Thymus (tissue), 11 donors: ENCODE measurements at regions not wholly inside any gene's neighbourhood (a gene's known extent, or its start where the extent isn't known, plus 50 kb on each side); places are given as distances from the start of the nearest gene placed in this dataset.

Source experiments
- DNase-seq, 9 donors: peaks; one replicate each; pipeline ENCODE4 v3.0.0-alpha.2; 2013; ENCODE audit warnings: low spot score in 9 of 9, low read depth in 6 of 9, missing footprints in 1 of 9
- H3K27ac ChIP-seq, 2 donors: one replicate each; pipeline ENCODE4 v1.5.1; 2013; ENCODE audit warnings: control low read depth in 1 of 2, low read depth in 1 of 2, low read length in 1 of 2, mild to moderate bottlenecking in 1 of 2, moderate library complexity in 1 of 2
- H3K27me3 ChIP-seq, 2 donors: one replicate each; pipeline ENCODE4 v1.5.1; 2013; ENCODE audit warnings: low read length in 1 of 2; ENCODE audit not compliant: control insufficient read depth in 2 of 2, insufficient read depth in 1 of 2
- H3K36me3 ChIP-seq, 2 donors: one replicate each; pipeline ENCODE4 v1.5.1; 2013; ENCODE audit warnings: low read length in 1 of 2, mild to moderate bottlenecking in 1 of 2, moderate library complexity in 1 of 2; ENCODE audit not compliant: control insufficient read depth in 2 of 2, insufficient read depth in 2 of 2
- H3K4me1 ChIP-seq, 2 donors: one replicate each; pipeline ENCODE4 v1.5.1; 2013; ENCODE audit warnings: low read length in 2 of 2; ENCODE audit not compliant: control insufficient read depth in 2 of 2, insufficient read depth in 2 of 2
- H3K4me3 ChIP-seq, 2 donors: one replicate each; pipeline ENCODE4 v1.5.1; 2013; ENCODE audit warnings: low read length in 2 of 2, control low read depth in 1 of 2, mild to moderate bottlenecking in 1 of 2
- H3K9me3 ChIP-seq, 2 donors: one replicate each; pipeline ENCODE4 v1.5.1; 2013; ENCODE audit warnings: low read length in 1 of 2, mild to moderate bottlenecking in 1 of 2; ENCODE audit not compliant: control insufficient read depth in 2 of 2, insufficient read depth in 1 of 2
- WGBS: extraction: QIAGEN DNeasy Blood & Tissue Kit; methylation state at CpG from one replicate; pipeline ENCODE4 v1.1.7; 2013; 5-methylcytosine and 5-hydroxymethylcytosine counted together
- donor health status: healthy.

- Histone ChIP-seq H3K4me1 (no peaks in the 10 kb centered on the region), H3K27me3 (no peaks in the 10 kb centered on the region), H3K27ac (no peak overlapping the region), H3K36me3 (no peaks in the 10 kb centered on the region), H3K9me3 (no peaks in the 10 kb centered on the region), H3K4me3 (no peak overlapping the region)
- no peak for DNase-seq
- WGBS = 93% methylated on average over 10 of the region's 10 CpGs
Measured at GRCh38 chr16:6898896-6899295, 433.7 kb upstream of the RBFOX1 start.

DNA sequence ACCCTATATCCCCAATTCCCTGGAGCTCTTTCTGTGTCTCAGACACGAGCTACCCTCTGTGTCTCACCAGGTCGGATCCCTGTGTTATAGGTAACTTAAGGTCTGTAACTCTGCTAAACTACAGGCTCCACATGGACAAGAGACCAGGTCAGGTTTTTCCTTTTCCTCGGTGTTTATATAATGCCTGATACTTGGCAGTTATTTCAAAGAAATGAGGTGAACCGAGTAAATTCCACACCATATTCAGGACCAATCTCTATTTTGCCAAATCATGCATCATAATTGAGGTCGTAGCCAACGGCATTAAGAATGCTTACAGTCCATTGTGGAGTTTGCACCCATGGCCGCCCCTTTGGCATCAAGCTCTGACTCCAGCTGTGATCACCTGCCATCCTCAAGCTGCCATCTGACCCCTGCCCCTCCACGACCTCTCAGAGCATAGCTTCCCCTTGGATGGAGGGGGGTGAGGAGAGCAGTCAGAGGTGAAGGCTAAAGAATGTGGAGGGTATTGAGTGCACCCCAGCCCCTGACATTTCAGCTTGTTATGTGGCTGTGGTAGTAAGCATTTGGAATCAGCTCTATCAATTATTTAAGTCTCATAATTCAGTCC, 434.7 kb upstream of the RBFOX1 start:
- no peaks in the 10 kb centered on the region for H3K9me3 ChIP-seq
- DNase-seq = no peak
- H3K27me3 ChIP-seq = no peaks in the 10 kb centered on the region
- WGBS = 87% methylated on average over 8 of the region's 8 CpGs
- no peak overlapping the region for H3K4me3 ChIP-seq
- H3K36me3 ChIP-seq = no peaks in the 10 kb centered on the region
- H3K4me1 ChIP-seq = no peaks in the 10 kb centered on the region
- no peak overlapping the region for H3K27ac ChIP-seq

DNA sequence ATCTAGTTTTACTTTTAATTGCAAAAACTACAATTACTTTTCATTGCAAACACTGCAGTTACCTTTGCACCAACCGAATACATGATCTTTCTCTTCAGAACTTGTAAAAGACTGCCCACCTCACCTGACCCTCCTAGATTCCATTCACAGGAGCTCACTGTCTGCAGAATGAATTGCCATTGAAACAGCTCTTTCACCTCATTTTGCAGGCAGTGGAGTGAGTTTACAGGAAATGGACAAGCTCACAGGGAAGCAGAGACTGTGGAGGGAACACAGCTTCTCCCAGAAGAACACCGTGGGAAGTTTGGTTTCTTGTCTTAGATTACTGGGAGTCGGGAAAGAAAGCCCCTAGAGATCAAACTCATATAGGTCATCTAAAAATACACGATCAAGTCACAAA, 439.7 kb upstream of the RBFOX1 start:
- no peak for DNase-seq
- 84% methylated on average over 4 of the region's 4 CpGs for WGBS
- H3K9me3 ChIP-seq = no peaks in the 10 kb centered on the region
- H3K27ac ChIP-seq = no peak overlapping the region
- no peak overlapping the region for H3K4me3 ChIP-seq
- no peaks in the 10 kb centered on the region for H3K36me3 ChIP-seq
- no peaks in the 10 kb centered on the region for H3K27me3 ChIP-seq
- no peaks in the 10 kb centered on the region for H3K4me1 ChIP-seq

DNA sequence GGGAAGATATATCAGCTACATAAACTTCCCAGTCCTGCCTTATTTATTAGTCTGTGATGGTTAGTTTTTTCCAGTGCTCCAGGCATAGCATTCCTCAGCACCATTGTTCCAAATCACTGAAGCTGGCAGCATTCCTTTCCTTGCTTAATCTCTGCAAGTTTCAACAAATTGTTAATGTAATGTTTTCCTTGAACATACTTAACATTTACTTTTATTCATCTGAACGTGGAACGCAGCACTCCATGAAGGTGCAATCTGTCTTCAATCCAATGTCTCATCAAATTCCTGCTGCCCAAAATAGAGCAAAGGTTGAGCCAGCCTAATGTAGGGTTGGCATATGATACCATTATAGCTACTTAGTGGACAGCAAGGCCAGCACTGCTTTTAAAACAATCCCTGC, 441.1 kb upstream of the RBFOX1 start:
- DNase-seq = peak in 1 of 9 donors; percentile 12
- 90% methylated on average over 2 of the region's 2 CpGs for WGBS
- Histone ChIP-seq H3K27ac (peak overlapping the region in 1 of 2 donors; percentile 11), H3K36me3 (no peaks in the 10 kb centered on the region), H3K9me3 (no peaks in the 10 kb centered on the region), H3K4me3 (no peak overlapping the region), H3K27me3 (no peaks in the 10 kb centered on the region), H3K4me1 (no peaks in the 10 kb centered on the region)

GRCh38 chr16:6888531-6888930, 444.1 kb upstream of the RBFOX1 start:
- H3K27me3 ChIP-seq = no peaks in the 10 kb centered on the region
- no peaks in the 10 kb centered on the region for H3K4me1 ChIP-seq
- WGBS = 88% methylated on average over 2 of the region's 2 CpGs
- no peak overlapping the region for H3K4me3 ChIP-seq
- peak overlapping the region in 1 of 2 donors; percentile 26 for H3K27ac ChIP-seq
- no peaks in the 10 kb centered on the region for H3K36me3 ChIP-seq
- H3K9me3 ChIP-seq = no peaks in the 10 kb centered on the region
- no peak for DNase-seq

- H3K27me3 ChIP-seq = no peaks in the 10 kb centered on the region
- no peak overlapping the region for H3K27ac ChIP-seq
- H3K4me1 ChIP-seq = no peaks in the 10 kb centered on the region
- 91% methylated on average over 7 of the region's 7 CpGs for WGBS
- no peak overlapping the region for H3K4me3 ChIP-seq
- DNase-seq = no peak
- H3K36me3 ChIP-seq = no peaks in the 10 kb centered on the region
- H3K9me3 ChIP-seq = no peaks in the 10 kb centered on the region
Measured at GRCh38 chr16:6884002-6884401, 448.6 kb upstream of the RBFOX1 start.

GRCh38 chr16:6880263-6880662, 452.4 kb upstream of the RBFOX1 start:
- Histone ChIP-seq H3K36me3 (no peaks in the 10 kb centered on the region), H3K4me1 (no peaks in the 10 kb centered on the region), H3K9me3 (no peaks in the 10 kb centered on the region), H3K27me3 (no peaks in the 10 kb centered on the region), H3K4me3 (no peak overlapping the region), H3K27ac (no peak overlapping the region)
- 92% methylated on average over 4 of the region's 4 CpGs for WGBS
- no peak for DNase-seq

GRCh38 chr16:6864671-6865070, 468.0 kb upstream of the RBFOX1 start:
- Histone ChIP-seq H3K27me3 (no peaks in the 10 kb centered on the region), H3K36me3 (no peaks in the 10 kb centered on the region), H3K4me3 (no peak overlapping the region), H3K4me1 (no peaks in the 10 kb centered on the region), H3K27ac (no peak overlapping the region), H3K9me3 (no peaks in the 10 kb centered on the region)
- DNase-seq = no peak
- WGBS = 69% methylated on average over 5 of the region's 5 CpGs

DNA sequence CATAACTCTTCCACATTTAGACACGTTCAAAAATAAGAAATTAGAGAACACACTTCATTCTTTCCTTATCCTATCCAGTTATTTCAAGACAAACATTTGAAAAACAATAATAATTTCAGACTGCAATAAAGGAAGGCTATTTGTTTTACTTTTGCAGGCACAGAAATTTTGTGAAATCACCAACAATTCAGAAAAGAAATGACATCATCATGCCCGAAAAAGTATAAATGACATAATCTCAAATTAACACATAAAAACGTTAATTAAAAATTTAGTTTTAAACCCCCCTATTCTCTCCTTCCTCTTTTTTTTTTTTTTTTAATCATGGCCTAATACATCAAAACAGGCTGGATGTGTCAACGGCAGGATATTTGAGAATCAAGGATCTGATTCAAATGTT, 468.4 kb upstream of the RBFOX1 start:
- no peaks in the 10 kb centered on the region for H3K9me3 ChIP-seq
- 44% methylated on average over 4 of the region's 4 CpGs for WGBS
- no peaks in the 10 kb centered on the region for H3K36me3 ChIP-seq
- H3K4me1 ChIP-seq = no peaks in the 10 kb centered on the region
- no peaks in the 10 kb centered on the region for H3K27me3 ChIP-seq
- H3K27ac ChIP-seq = no peak overlapping the region
- no peak overlapping the region for H3K4me3 ChIP-seq
- DNase-seq = no peak

GRCh38 chr16:6863135-6863534, 469.5 kb upstream of the RBFOX1 start:
- Histone ChIP-seq H3K27me3 (no peaks in the 10 kb centered on the region), H3K36me3 (no peaks in the 10 kb centered on the region), H3K4me1 (no peaks in the 10 kb centered on the region), H3K4me3 (no peak overlapping the region), H3K9me3 (no peaks in the 10 kb centered on the region), H3K27ac (no peak overlapping the region)
- no peak for DNase-seq
- 92% methylated on average over 2 of the region's 2 CpGs for WGBS
